GM18498 (cell line): ENCODE measurements at regions not wholly inside any gene's neighbourhood (a gene's known extent, or its start where the extent isn't known, plus 50 kb on each side); places are given as distances from the start of the nearest gene placed in this dataset.

Experiments used
- ATAC-seq: cut with Tn5 transposase; IDR thresholded peaks from one replicate; pipeline ENCODE4 v1.9.1; 2021; ENCODE audit warnings: mild to moderate bottlenecking, moderate library complexity; ENCODE audit not compliant: unreplicated experiment

DNA sequence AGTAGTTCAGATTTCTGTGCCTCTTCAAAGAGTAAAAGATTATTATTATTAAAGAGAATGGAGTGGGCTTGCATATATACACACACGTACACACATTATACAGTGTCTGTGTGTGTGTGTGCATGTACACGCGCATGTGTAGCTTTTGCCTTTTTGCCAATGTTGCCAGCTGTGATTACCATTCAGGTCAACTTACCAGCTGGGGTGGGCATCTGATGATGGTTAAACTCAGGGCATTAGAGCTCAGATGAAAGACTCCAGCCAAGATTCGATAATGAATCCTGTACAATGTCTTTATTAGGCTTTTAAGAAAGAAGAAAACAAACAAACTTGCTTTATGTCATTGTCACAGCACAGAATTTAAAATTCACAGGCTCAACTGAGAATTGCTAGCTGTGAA lies 296.5 kb upstream of the DMAC1 start:
- no peak for ATAC-seq

DNA sequence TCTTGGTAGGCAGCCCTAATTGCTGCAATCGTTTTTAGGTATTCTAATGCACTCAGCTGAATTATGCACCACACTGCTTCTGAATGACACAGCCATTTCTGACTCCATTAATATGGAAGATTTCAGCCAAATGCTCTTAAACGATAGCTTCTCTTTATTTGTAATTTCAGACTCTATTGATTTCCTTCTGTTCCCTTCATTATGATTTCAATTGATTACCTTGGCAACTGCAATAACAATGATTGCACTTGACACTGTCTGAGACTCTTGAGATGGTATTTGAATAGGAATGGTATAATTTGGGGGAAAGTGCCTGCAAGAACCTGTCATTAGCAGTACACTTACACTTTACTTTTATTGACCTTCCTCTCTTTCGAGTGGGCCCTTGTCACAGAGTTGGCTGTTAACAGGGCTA lies 296.1 kb upstream of the DMAC1 start:
- no peak for ATAC-seq

DNA sequence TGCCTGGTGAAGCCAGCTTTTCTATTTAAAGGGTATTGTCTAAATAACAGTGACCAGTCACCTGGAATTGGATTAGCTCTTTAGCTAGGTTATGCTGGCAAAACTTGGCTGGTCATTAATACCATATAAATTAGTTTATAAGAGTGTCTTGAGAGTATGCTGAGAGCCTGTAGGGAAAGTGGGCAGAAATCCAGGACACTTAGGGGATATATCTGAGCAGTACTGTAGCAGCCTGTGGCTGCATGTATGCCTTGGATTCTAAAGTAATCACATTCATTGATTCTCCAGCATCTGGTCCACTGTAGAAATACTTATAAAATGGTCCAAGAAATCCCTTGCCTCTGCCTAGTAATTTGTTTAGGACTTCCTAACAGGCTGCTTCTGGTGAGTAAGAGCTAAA lies 288.9 kb upstream of the DMAC1 start:
- no peak for ATAC-seq

DNA sequence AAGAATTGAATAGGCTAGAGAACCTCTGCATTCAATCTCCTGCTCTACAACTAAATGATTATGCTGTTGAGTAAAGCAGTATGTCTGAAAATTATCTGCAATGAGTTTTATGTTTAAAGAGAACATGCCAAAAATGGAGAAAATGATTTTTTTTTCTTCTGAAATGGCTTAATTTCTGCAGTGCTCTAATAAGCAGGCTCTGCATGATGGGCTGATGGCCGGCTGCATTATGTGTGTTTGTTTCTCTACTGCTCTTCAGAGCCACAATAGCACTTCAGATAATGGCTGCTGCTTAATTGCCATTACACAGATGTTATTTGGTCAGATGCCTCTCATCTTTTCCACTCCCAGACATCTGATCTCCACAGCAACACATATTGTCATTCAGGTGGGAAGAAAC lies 286.4 kb upstream of the DMAC1 start:
- ATAC-seq: no peak

DNA sequence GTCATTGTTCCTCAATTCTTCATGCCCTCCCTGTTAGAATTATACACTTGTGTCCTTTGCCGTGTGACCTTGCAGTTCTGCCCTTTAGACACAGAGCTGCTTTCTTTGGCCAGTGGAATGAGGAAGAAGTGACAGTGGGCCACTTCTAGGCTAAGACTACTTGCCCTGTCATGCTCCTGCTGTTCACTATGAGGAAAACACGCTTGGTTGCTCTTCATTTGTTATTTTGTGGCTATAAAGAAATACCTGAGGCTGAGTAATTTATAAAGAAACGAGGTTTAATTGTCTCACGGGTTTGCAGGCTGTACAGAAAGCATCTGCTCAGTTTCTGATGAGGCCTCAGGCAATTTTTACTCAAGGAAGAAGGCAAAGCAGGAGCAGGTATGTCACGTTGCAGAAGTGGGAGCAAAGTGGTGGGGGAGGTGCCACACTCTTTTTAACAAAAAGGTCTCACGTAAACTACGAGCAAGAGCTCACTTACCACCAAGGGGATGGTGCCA lies 279.1 kb upstream of the DMAC1 start:
- no peak for ATAC-seq

DNA sequence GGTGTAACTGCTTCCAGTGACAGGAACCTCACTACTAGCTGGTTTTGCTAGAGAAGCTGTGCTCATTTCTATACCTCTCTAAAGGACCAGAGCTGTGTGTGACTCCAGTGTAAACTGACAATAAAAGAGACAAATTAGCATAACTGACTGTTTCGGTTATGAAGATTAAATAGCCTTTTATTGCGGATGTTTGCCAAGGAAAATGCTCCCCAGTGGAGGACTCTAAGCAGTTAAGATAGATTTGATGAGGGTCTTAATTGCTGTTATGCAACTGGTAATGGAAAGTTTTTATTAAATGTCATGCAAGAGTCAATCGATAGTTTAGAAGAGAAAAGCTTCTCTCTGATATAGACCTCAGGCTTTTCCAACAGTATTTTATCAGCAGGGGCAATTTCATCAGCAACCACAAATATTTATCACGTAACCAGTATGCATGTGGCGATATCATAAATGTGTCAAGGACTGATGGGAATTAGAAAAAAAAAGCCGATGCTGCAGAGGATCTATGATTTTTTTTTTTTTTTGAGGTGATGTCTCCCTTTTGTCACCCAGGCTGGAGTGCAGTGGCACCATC lies 275.2 kb upstream of the DMAC1 start:
- ATAC-seq: no peak

DNA sequence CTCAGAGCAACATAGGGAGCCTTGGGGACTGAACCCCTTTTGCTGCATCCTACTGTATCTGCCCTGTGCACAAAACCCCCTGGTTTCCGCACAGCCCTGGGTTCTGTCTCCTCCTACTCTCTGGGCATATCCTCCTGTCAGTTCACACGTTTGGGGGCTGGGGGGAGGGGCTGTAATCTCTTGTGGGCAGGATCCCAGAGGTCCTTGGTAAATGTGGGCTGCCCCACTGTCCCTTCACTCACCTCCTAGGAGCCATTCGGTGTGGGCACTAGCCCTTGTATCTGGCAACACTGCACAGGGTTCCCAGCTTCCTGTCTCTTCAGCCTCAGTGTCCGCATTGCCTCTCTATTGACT lies 271.8 kb upstream of the DMAC1 start:
- no peak for ATAC-seq

DNA sequence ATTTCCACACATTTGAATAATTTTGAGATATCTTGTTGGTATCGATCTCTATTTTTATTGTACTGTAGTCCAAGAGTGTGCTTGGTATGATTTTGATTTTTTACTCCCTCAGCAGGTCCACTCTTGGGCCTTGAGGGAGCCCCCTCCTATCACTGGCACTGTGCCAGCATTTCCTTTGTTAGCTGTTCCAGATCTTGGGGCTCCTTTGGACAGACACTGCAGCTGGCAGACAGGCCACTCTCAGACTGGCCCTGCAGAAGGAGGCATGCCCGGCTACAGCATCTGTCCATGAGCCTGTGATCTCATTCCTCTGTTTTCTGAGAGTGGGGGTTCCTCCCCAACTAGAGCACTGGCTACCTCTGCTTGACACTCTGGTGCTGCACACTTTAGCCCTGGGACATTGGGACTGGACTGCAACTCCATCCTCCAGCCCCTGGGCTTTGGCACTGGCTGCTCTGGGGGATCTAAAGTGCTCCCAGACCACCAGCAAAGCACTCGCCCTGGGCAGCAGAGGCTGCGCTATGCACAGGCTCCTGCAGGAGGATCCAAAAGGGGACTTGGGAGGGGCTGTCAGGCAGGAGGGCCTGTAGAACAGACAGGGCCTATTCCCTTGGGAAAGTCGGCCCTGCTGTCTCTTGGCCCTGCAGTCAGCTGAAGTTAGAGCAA lies 271.3 kb upstream of the DMAC1 start:
- no peak for ATAC-seq

DNA sequence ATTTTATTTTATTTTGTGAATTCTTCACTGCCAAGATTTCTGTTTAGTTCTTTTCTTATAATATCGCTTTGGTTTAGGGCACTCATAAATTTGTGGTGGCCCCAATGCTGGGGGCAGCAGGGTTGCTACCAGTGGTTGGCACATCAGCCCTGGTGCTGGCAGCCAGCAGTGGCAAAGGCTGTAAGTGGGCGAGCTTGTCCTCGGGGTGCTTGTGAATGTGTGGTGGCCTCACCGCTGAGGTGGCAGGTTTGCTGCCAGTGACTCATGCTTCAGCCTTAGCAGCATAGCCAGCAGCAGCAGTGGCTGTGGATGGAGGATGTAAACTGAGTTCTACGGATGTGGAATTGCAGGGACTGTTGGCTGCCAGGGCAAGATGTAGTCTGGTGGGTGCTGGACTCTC lies 262.9 kb upstream of the DMAC1 start:
- ATAC-seq: no peak

DNA sequence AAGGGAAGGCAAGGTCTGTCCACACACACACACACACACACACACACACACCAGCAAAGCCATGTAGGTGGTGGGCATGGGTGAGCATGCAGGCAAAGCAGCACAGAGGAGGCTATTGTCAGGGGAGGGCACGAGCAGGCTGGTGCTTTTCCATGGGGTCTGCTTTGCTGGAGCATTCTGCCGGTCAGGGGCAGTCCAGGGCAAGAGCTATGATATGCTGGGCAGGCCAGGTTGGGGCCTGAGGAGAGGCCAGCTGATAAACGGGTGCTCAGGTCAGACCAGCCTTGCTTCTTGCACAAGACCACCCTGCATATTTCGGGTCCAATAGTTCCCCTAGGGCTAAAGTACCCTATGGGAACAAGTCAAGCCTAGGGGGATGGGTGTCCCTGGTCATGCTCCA lies 253.9 kb upstream of the DMAC1 start:
- no peak for ATAC-seq

DNA sequence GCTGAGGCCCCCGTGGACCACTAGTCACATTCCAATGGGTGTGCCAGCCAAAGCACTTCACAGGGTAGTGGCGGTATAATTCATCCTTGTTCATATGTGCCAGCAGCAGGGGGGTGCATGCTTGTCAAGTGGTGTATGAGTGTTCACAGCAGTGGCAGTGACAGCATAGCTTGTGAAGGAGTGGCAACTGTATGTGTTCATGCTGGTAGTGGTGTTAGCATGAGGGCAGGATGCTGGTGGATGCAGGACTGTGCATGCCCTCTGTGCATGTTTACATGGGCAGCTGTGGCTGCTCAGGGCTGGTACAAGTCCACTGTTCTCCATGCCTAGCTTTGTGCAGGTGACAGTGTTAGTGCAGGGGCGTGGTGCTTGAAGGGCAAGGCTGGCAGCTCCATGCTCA lies 253.4 kb upstream of the DMAC1 start:
- no peak for ATAC-seq

DNA sequence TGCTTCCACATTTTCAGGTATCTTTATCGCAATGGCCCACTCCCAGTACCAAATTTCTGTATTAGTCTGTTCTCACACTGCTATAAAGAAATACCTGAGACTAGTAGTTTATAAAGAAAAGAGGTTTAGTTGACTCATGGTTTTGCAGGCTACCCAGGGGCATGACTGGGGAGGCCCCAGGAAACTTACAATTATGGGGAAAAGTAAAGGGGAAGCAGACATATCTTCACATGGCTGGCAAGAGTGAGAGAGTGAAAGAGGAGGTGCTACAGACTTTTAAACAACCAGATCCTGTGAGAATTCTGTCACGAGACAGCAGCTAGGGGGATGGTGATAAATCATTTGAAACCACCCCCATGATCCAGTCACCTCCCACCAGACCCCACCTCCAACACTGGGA lies 238.2 kb upstream of the DMAC1 start:
- ATAC-seq: no peak

DNA sequence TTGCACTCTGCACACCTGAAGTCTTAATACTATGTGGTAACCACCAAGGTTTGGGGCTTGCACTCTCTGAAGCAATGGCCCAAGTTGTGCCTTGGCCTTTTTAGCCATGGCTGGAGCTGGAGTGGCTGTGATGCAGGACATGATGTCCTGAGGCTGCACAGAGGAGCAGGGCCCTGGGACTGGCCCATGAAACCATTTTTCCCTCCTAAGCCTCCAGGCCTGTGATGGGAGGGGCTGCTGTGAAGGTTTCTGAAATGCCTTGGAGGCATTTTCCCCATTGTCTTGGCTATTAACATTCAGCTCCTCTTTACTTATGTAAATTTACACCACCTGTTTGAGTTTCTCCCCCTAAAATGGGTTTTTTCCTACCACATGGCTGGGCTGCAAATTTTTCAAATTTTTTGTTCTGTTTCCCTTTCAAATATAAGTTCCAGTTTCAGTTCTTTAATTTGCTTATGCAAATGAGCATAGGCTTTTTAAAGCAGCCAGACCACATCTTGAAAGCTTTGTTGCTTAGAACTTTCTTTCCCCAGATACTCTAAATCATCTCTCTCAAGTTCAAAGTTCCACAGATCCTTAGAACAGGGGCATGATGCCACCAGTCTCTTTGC lies 237.4 kb upstream of the DMAC1 start:
- no peak for ATAC-seq

DNA sequence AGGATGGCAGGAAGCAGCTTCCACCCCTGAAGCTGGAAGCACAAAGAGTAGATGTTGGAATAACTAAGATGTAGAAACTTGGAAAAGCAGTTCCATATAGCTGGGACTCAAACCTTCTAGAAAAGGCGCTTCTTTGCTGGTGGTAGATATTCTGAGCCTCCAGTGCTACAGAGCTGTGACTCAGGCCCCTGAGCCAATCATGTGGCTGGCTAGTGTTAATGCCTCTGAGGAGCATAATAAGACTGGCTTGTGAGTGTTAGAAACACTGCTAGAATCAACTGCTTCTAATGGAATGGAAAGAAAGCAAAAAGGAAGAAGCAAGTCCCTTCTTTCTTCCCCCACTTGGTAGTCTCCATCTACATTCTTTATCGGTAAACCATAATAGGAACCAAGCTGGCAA lies 234.2 kb upstream of the DMAC1 start:
- ATAC-seq: no peak

DNA sequence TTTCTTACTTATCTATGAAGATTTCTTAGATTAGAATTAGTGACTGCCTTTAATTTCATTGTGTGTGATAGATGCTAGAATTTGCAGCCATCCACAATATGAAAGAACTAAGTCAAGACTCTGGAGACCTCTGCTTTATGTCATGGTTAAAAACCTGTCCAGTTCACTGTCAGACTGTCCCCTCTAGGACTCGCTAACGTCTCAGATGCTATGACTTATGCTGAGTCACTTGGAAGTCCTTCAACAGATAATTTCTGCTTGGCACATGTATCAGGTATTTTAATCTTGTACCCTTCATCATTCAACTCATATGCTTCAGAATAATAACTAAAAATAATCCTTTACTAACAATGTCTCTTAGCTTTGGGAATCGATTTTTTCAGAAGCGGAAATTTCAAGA lies 230.5 kb upstream of the DMAC1 start:
- ATAC-seq: no peak

DNA sequence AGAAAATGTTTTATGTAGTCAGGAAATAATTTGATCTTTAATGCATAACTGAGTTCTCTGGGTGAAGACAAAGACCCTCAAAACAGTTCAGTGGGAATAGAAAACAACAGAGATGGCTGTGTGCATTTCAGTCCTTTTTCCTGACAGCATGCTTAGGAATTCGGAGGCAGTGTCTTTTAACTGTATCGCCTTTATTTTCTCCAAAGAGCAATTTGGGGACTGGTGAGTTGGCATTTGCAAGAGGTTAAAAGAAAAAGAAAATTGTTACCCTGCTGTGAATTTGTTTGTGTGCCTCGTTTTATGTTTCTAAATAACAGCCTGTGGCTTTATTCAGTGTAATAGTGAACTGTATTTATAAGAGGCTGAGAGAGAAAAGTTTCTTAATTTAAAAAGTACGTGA lies 227.8 kb upstream of the DMAC1 start:
- no peak for ATAC-seq

DNA sequence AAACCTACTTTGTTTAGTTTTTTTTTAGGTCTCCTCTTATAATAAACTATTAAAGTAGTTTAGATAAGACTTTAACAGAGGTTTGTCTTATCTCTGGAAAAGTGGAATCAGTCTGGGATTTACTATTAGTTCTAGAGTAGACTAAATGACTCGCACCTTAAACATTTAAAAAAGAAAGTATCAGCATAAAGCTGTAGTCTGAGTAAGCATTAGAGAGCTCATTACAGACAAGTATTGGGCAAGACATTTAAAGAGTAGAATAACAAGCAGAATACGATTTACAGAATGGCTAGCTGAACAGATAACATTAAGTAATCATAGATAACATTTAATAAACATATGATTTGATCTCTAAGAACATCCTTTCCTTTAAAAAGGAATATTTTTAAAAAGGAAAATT lies 226.0 kb upstream of the DMAC1 start:
- no peak for ATAC-seq

DNA sequence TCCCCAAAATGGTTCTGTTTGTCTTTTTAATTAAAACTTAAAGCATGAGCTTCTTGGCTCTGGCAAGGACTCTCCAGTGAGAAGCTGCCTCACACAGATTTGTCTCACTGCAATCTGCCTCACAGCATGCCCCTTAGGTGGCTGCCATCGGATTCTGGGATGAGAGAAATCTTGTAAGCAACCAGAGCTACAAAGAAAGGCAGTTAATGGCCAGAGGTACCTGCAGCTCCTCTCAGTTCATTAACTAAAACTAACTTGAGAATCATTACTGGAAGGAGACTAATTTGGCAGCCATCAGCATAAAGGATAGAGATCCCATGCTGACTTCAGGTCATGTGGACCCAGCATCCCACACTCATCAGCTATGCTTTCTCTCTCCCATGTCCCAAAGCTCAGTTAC lies 220.6 kb upstream of the DMAC1 start:
- no peak for ATAC-seq

DNA sequence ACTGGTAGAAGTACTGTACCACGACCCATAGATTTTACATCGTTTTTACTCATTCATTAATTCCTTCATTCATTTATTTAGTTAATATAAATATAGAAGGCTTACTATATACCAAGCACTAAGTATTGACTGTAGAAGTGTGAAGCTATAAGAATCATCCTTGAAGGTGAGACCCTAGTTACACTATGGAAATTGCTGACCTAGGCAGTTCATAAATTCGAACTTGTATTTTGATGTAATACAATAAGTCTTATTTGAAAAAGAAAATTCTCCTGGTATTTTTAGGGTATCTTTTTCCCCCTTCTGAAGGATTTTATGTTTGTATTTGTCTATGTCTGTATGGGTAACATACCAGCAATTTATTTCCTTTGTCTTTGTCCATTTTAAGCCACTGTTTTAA lies 220.1 kb upstream of the DMAC1 start:
- ATAC-seq: no peak

DNA sequence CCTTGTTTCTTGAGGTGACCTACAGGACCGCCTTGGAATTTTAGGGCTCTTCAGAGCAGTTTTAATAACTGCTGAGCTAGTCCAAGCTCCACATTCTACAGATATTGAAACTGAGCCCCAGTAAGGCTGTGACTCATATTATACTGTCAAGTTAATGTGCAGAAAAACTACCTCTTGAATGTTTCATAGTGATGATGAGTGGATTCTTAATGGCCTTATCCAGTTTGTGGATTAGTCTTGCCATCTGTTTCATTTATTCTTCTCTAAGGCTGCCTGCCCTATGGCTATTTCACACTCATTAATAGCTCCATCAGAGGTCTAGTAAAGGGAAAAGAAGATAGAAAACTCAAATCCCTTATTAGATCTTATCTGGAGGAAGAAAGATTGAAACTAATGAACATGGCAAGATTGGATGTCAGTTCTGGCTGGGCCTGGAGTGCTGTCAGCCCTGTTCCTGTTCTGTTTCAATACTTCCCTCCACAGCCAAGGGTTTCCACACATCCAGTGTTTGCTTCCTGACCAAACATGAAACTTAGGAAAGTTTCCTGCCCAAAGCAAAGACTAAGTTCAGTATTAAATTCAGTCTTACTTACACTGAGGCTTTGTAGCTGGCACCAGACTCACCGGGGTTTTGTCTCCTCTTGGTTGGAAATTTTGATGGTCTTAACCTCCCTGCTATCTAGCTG lies 215.6 kb upstream of the DMAC1 start:
- ATAC-seq: no peak

DNA sequence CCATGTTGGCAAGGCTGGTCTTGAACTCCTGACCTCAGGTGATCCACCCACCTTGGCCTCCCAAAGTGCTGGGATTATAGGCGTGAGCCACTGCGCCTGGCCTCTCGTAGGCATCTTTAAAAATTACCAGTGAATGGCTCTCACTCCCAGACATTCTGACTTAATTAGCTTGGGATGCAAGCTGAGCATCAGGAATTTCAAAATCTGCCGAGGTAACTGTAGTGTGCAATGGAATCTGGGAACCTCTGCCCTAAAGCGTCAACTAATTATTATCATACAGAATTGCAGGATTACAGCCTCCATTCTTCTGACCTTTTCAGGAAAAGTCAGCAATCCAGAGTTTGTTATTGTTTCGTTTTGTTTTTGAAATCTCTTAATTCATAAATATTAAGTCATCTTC lies 213.4 kb upstream of the DMAC1 start:
- no peak for ATAC-seq

DNA sequence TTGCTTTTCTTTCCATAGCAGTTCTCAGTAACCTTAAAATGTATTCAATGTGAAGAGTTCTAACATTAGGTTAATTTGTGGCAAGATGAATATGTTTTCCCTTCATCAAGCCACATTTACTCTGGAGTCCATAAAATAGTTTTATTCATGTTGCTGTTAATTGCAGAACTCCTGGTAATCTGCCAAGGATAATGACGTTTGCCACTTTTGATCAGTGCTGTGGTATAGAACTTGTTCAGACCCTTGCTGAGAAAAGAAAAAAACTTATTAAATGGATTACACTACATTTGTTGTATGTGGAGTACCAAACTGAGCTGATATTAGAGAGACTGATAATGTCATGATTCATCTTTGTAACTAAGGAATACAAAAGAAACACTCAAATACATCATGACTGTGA lies 212.4 kb upstream of the DMAC1 start:
- no peak for ATAC-seq
